HL-60 (cell line): ENCODE measurements at regions not wholly inside any gene's neighbourhood (a gene's known extent, or its start where the extent isn't known, plus 50 kb on each side); places are given as distances from the start of the nearest gene placed in this dataset.
"Not testable (repeated sequence)": the region's sequence is repeated elsewhere in the genome, so short reads cannot be mapped to it uniquely, and the experiment has no call there.

Source experiments
- CTCF ChIP-seq: IDR thresholded peaks from one replicate; pipeline ENCODE4 v1.5.1; 2011; ENCODE audit warnings: low read length, control low read depth, inconsistent platforms; ENCODE audit not compliant: insufficient read depth
- TF ChIP-seq, protein P1 (sequence below): IDR thresholded peaks from 2 replicates; pipeline ENCODE4 v1.6.1; 2012; ENCODE audit warnings: low read depth; ENCODE audit not compliant: insufficient replicate concordance

GRCh38 chr18:38489721-38490120, 924.1 kb upstream of the CELF4 start:
- not testable (repeated sequence) for TF ChIP-seq CTCF
- TF ChIP-seq, protein P1, sequence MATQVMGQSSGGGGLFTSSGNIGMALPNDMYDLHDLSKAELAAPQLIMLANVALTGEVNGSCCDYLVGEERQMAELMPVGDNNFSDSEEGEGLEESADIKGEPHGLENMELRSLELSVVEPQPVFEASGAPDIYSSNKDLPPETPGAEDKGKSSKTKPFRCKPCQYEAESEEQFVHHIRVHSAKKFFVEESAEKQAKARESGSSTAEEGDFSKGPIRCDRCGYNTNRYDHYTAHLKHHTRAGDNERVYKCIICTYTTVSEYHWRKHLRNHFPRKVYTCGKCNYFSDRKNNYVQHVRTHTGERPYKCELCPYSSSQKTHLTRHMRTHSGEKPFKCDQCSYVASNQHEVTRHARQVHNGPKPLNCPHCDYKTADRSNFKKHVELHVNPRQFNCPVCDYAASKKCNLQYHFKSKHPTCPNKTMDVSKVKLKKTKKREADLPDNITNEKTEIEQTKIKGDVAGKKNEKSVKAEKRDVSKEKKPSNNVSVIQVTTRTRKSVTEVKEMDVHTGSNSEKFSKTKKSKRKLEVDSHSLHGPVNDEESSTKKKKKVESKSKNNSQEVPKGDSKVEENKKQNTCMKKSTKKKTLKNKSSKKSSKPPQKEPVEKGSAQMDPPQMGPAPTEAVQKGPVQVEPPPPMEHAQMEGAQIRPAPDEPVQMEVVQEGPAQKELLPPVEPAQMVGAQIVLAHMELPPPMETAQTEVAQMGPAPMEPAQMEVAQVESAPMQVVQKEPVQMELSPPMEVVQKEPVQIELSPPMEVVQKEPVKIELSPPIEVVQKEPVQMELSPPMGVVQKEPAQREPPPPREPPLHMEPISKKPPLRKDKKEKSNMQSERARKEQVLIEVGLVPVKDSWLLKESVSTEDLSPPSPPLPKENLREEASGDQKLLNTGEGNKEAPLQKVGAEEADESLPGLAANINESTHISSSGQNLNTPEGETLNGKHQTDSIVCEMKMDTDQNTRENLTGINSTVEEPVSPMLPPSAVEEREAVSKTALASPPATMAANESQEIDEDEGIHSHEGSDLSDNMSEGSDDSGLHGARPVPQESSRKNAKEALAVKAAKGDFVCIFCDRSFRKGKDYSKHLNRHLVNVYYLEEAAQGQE: not testable (repeated sequence)
